Esophagus squamous epithelium (tissue), 4 donors: ENCODE measurements at regions not wholly inside any gene's neighbourhood (a gene's known extent, or its start where the extent isn't known, plus 50 kb on each side); places are given as distances from the start of the nearest gene placed in this dataset.
"Not testable (repeated sequence)": the region's sequence is repeated elsewhere in the genome, so short reads cannot be mapped to it uniquely, and the experiment has no call there.

ENCODE experiments used
- CTCF ChIP-seq, 6 experiments: fragments of 450-650 bp in 4 of 6; fragments of 200-600 bp in 2 of 6; sonication (generic) in 2 of 6; IDR thresholded peaks; one replicate each; pipeline ENCODE4 v1.5.1; 2016 to 2019; ENCODE audit warnings: antibody characterized with exemption in 6 of 6, mild to moderate bottlenecking in 4 of 6, moderate library complexity in 4 of 6
- POLR2A ChIP-seq, 4 donors: fragments of 450-650 bp; IDR thresholded peaks; one replicate each; pipeline ENCODE4 v1.6.1; 2017; ENCODE audit warnings: antibody characterized with exemption in 4 of 4, mild to moderate bottlenecking in 4 of 4, moderate library complexity in 3 of 4

DNA sequence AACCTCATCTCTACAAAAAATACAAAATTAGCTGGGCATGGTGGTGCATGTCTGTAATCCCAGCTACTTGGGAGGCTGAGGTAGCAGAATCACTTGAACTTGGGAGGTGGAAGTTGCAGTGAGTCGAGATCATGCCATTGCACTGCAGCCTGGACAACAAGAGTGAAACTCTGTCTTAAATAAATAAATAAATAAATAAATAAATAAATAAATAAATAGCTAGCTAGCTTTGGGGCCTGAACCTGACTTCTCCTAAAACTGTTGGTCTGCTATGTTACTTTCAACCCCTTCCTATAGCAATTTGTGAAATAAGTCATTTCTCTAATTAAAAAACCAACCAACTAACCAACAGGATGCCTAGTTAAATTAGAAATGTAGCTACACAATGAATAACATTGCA, 101.0 kb upstream of the KCNG1 start:
- not testable (repeated sequence) for TF ChIP-seq POLR2A, CTCF (IDR thresholded peaks at IDR 0.05)
